A549 (cell line): ENCODE measurements at regions not wholly inside any gene's neighbourhood (a gene's known extent, or its start where the extent isn't known, plus 50 kb on each side); places are given as distances from the start of the nearest gene placed in this dataset.

Experiments used
- ATAC-seq, 2 experiments: fragments of 200-7000 bp in 1 of 2; fragments of >200 bp in 1 of 2; cut with Nextera tagmentation in 1 of 2; cut with Tn5 transposase in 1 of 2; 3 replicates each; pipeline versions ENCODE4 v1.8.0 to v1.9.1; 2018 to 2020; ENCODE audit warnings: mild to moderate bottlenecking in 1 of 2, moderate library complexity in 1 of 2
- CTCF ChIA-PET: fragments of 300-600 bp; sonication (Branson Sonifier 250); formaldehyde crosslinking; extraction: SDS; loops from one replicate; lab custom pipeline; 2021; ENCODE audit warnings: antibody characterized with exemption, inconsistent platforms; lab: Yijun Ruan, JAX
- POLR2A ChIA-PET: fragments of 350-600 bp; formaldehyde crosslinking; extraction: SDS; loops from one replicate; lab custom pipeline; 2021; ENCODE audit warnings: antibody characterized with exemption, inconsistent platforms; lab: Yijun Ruan, JAX
- DNase-seq, 2 experiments: peaks; one replicate each; pipeline versions ENCODE4 v3.0.0 to v3.0.0-alpha.2; 2011 to 2016; ENCODE audit warnings: low read depth in 1 of 2, low spot score in 1 of 2
- FAIRE-seq: peaks from 2 replicates; lab custom pipeline; 2011; peaks lifted over from hg19 to GRCh38; lab: Jason Lieb, UNC
- H3K27ac ChIP-seq, 2 experiments: fragments of >200 bp; sonication (Bioruptor Twin); formaldehyde crosslinking; 3 replicates each; pipeline ENCODE4 v1.5.1; 2016 to 2017
- H3K4me1 ChIP-seq: fragments of >200 bp; sonication (Bioruptor Twin); formaldehyde crosslinking; 3 replicates; pipeline ENCODE4 v1.6.1; 2016
- H3K4me2 ChIP-seq: fragments of >200 bp; sonication (Bioruptor Twin); formaldehyde crosslinking; 3 replicates; pipeline ENCODE4 v1.6.1; 2016
- H3K4me3 ChIP-seq: fragments of >200 bp; sonication (Bioruptor Twin); formaldehyde crosslinking; 3 replicates; pipeline ENCODE4 v1.5.1; 2016
- H3K9me3 ChIP-seq: fragments of >200 bp; sonication (Bioruptor Twin); formaldehyde crosslinking; 3 replicates; pipeline ENCODE4 v1.6.1; 2016
- BHLHE40 ChIP-seq: IDR thresholded peaks from 2 replicates; pipeline ENCODE4 v1.6.1; 2012; ENCODE audit warnings: low read depth, low read length, inconsistent platforms
- CEBPB ChIP-seq, 2 experiments: fragments of >200 bp in 1 of 2; sonication (Bioruptor Twin) in 1 of 2; formaldehyde crosslinking in 1 of 2; IDR thresholded peaks; 2 replicates each; pipeline ENCODE4 v1.6.1; 2012 to 2016
- EHF ChIP-seq: fragments of 250-450 bp; sonication (Bioruptor Pico); IDR thresholded peaks from 2 replicates; pipeline ENCODE4 v1.5.0; 2020; ENCODE audit warnings: mild to moderate bottlenecking
- EHMT2 ChIP-seq: fragments of 200-600 bp; sonication (generic); IDR thresholded peaks from 2 replicates; pipeline ENCODE4 v1.6.1; 2016; ENCODE audit warnings: antibody characterized with exemption, low read depth, mild to moderate bottlenecking, moderate library complexity
- EP300 ChIP-seq, 2 experiments: fragments of >200 bp; sonication (Bioruptor Twin); formaldehyde crosslinking; IDR thresholded peaks; 2 replicates in 1 of 2; 3 replicates in 1 of 2; pipeline ENCODE4 v1.6.1; 2016 to 2017
- HEYL ChIP-seq: fragments of 250-450 bp; sonication (Bioruptor Pico); IDR thresholded peaks from 2 replicates; pipeline ENCODE4 v1.8.0; 2021; ENCODE audit warnings: mild to moderate bottlenecking, moderate library complexity
- HOXA7 ChIP-seq: fragments of 250-450 bp; sonication (Bioruptor Pico); IDR thresholded peaks from 2 replicates; pipeline ENCODE4 v1.5.0; 2020; ENCODE audit warnings: mild to moderate bottlenecking, moderate library complexity
- HOXB13 ChIP-seq: fragments of 250-450 bp; sonication (Bioruptor Pico); IDR thresholded peaks from 2 replicates; pipeline ENCODE4 v1.5.0; 2020; ENCODE audit warnings: low read depth, mild to moderate bottlenecking, moderate library complexity
- JUN ChIP-seq, 2 experiments: fragments of >200 bp; sonication (Bioruptor Twin); formaldehyde crosslinking; IDR thresholded peaks; 2 replicates in 1 of 2; 3 replicates in 1 of 2; pipeline ENCODE4 v1.6.1; 2016 to 2017
- JUNB ChIP-seq: fragments of >200 bp; sonication (Bioruptor Twin); formaldehyde crosslinking; IDR thresholded peaks from 2 replicates; pipeline ENCODE4 v1.6.1; 2016
- KDM5A ChIP-seq: fragments of 200-600 bp; sonication (generic); IDR thresholded peaks from 2 replicates; pipeline ENCODE4 v1.6.1; 2016; ENCODE audit warnings: antibody characterized with exemption, mild to moderate bottlenecking
- MYC ChIP-seq: IDR thresholded peaks from 2 replicates; pipeline ENCODE4 v1.6.1; 2012; ENCODE audit warnings: mild to moderate bottlenecking, inconsistent platforms, low read length, improper control_type of control experiment, borderline replicate concordance
- NR3C1 ChIP-seq: fragments of >200 bp; sonication (Bioruptor Twin); formaldehyde crosslinking; IDR thresholded peaks from 3 replicates; pipeline ENCODE4 v1.6.1; 2017
- RAD21 ChIP-seq, 2 experiments: fragments of >200 bp in 1 of 2; sonication (Bioruptor Twin) in 1 of 2; formaldehyde crosslinking in 1 of 2; IDR thresholded peaks in 1 of 2; conservative IDR thresholded peaks in 1 of 2; 2 replicates in 1 of 2; 3 replicates in 1 of 2; pipeline ENCODE4 v1.6.1; 2012 to 2018; ENCODE audit warnings: inconsistent platforms in 1 of 2
- SMC3 ChIP-seq: fragments of >200 bp; sonication (Bioruptor Twin); formaldehyde crosslinking; IDR thresholded peaks from 3 replicates; pipeline ENCODE4 v1.6.1; 2018; ENCODE audit warnings: inconsistent platforms
- SREBF2 ChIP-seq: fragments of 450-650 bp; IDR thresholded peaks from 2 replicates; pipeline ENCODE4 v1.6.1; 2014; ENCODE audit warnings: mild to moderate bottlenecking, moderate library complexity
- ZSCAN20 ChIP-seq: fragments of 250-450 bp; sonication (Bioruptor Pico); IDR thresholded peaks from 2 replicates; pipeline ENCODE4 v1.8.0; 2022; ENCODE audit warnings: mild to moderate bottlenecking, moderate library complexity
- WGBS: methylation state at CpG from one replicate; pipeline ENCODE4 v1.1.6; 2017; ENCODE audit errors: missing lambda C conversion rate; 5-methylcytosine and 5-hydroxymethylcytosine counted together
- TF ChIP-seq, protein P1 (sequence below): fragments of 250-450 bp; sonication (Bioruptor Pico); IDR thresholded peaks from 2 replicates; pipeline ENCODE4 v1.5.0; 2021; ENCODE audit warnings: mild to moderate bottlenecking, moderate library complexity, borderline replicate concordance
- TF ChIP-seq, protein P2 (sequence below): fragments of >200 bp; sonication (Bioruptor Twin); formaldehyde crosslinking; IDR thresholded peaks from 3 replicates; pipeline ENCODE4 v1.6.1; 2016
- TF ChIP-seq, protein P3 (sequence below): fragments of 450-650 bp; IDR thresholded peaks from 2 replicates; pipeline ENCODE4 v1.6.1; 2014; ENCODE audit warnings: antibody characterized with exemption
- TF ChIP-seq, protein P4 (sequence below): IDR thresholded peaks from 2 replicates; pipeline ENCODE4 v1.6.1; 2012
- TF ChIP-seq, protein P5 (sequence below): fragments of 150-350 bp; IDR thresholded peaks from 2 replicates; pipeline ENCODE4 v1.6.1; 2014; ENCODE audit warnings: low read depth, mild to moderate bottlenecking, low read length

GRCh38 chr5:157983906-157984551 lies 125.1 kb upstream of the CLINT1 start (continued):
- TF ChIP-seq, protein P1, sequence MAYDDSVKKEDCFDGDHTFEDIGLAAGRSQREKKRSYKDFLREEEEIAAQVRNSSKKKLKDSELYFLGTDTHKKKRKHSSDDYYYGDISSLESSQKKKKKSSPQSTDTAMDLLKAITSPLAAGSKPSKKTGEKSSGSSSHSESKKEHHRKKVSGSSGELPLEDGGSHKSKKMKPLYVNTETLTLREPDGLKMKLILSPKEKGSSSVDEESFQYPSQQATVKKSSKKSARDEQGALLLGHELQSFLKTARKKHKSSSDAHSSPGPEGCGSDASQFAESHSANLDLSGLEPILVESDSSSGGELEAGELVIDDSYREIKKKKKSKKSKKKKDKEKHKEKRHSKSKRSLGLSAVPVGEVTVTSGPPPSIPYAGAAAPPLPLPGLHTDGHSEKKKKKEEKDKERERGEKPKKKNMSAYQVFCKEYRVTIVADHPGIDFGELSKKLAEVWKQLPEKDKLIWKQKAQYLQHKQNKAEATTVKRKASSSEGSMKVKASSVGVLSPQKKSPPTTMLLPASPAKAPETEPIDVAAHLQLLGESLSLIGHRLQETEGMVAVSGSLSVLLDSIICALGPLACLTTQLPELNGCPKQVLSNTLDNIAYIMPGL (CRISPR knock-in tag): no peak
- TF ChIP-seq, protein P2, sequence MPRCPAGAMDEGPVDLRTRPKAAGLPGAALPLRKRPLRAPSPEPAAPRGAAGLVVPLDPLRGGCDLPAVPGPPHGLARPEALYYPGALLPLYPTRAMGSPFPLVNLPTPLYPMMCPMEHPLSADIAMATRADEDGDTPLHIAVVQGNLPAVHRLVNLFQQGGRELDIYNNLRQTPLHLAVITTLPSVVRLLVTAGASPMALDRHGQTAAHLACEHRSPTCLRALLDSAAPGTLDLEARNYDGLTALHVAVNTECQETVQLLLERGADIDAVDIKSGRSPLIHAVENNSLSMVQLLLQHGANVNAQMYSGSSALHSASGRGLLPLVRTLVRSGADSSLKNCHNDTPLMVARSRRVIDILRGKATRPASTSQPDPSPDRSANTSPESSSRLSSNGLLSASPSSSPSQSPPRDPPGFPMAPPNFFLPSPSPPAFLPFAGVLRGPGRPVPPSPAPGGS: no peak
- no peak for TF ChIP-seq EHF (CRISPR knock-in tag)

GRCh38 chr5:157978061-157978460 lies 119.1 kb upstream of the CLINT1 start:
- ATAC-seq (no peak), FAIRE-seq (no peak), DNase-seq (no peak)
- TF ChIP-seq JUNB: no peak
- TF ChIP-seq, protein P3, sequence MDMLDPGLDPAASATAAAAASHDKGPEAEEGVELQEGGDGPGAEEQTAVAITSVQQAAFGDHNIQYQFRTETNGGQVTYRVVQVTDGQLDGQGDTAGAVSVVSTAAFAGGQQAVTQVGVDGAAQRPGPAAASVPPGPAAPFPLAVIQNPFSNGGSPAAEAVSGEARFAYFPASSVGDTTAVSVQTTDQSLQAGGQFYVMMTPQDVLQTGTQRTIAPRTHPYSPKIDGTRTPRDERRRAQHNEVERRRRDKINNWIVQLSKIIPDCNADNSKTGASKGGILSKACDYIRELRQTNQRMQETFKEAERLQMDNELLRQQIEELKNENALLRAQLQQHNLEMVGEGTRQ: no peak
- no peak for TF ChIP-seq KDM5A
- TF ChIP-seq RAD21 (conservative IDR thresholded peaks at IDR 0.05 in 1 of 2, IDR thresholded peaks at IDR 0.05 in 1 of 2): no peak
- no peak for TF ChIP-seq SREBF2
- no peak for TF ChIP-seq HOXB13 (CRISPR knock-in tag)
- no peak for TF ChIP-seq EHMT2
- TF ChIP-seq CEBPB (IDR thresholded peaks at IDR 0.05): no peak
- no peak for TF ChIP-seq MYC
- TF ChIP-seq HEYL (CRISPR knock-in tag): no peak
- TF ChIP-seq BHLHE40: no peak
- no peak for TF ChIP-seq SMC3
- TF ChIP-seq, protein P4, sequence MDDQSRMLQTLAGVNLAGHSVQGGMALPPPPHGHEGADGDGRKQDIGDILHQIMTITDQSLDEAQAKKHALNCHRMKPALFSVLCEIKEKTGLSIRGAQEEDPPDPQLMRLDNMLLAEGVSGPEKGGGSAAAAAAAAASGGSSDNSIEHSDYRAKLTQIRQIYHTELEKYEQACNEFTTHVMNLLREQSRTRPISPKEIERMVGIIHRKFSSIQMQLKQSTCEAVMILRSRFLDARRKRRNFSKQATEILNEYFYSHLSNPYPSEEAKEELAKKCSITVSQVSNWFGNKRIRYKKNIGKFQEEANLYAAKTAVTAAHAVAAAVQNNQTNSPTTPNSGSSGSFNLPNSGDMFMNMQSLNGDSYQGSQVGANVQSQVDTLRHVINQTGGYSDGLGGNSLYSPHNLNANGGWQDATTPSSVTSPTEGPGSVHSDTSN: no peak
- TF ChIP-seq ZSCAN20: no peak
- no peak for TF ChIP-seq HOXA7 (CRISPR knock-in tag)
- no peak for TF ChIP-seq EP300 (IDR thresholded peaks at IDR 0.05)
- no peak for TF ChIP-seq JUN (IDR thresholded peaks at IDR 0.05)
- TF ChIP-seq, protein P5, sequence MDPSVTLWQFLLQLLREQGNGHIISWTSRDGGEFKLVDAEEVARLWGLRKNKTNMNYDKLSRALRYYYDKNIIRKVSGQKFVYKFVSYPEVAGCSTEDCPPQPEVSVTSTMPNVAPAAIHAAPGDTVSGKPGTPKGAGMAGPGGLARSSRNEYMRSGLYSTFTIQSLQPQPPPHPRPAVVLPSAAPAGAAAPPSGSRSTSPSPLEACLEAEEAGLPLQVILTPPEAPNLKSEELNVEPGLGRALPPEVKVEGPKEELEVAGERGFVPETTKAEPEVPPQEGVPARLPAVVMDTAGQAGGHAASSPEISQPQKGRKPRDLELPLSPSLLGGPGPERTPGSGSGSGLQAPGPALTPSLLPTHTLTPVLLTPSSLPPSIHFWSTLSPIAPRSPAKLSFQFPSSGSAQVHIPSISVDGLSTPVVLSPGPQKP: no peak
- TF ChIP-seq NR3C1: no peak
- ChIA-PET CTCF (no interaction called here), POLR2A (no interaction called here)
- no peak overlapping the region for H3K4me3 ChIP-seq
- no peaks in the 10 kb centered on the region for H3K9me3 ChIP-seq
- no peak overlapping the region for H3K27ac ChIP-seq
- H3K4me1 ChIP-seq: no peaks in the 10 kb centered on the region; the same call in 2 of the 3 replicates
- H3K4me2 ChIP-seq: no peak overlapping the region
- 66% methylated on average over 2 of the region's 2 CpGs for WGBS
